HCT116 (cell line): ENCODE measurements at regions not wholly inside any gene's neighbourhood (a gene's known extent, or its start where the extent isn't known, plus 50 kb on each side); places are given as distances from the start of the nearest gene placed in this dataset.

Experiments used
- ATAC-seq: fragments of 200-7000 bp; cut with Tn5 transposase; 2 replicates; pipeline ENCODE4 v1.9.1; 2020; ENCODE audit warnings: mild to moderate bottlenecking, moderate library complexity
- BruUV-seq: library from RNA; stranded (reverse); fragments of 400-500 nt; replicated peaks from 2 replicates; lab custom pipeline; 2021; lab: Mats Ljungman, UMichigan
- CTCF ChIA-PET: fragments of 300-600 bp; sonication (Branson Sonifier 250); formaldehyde crosslinking; loops from one replicate; lab custom pipeline; 2021; ENCODE audit warnings: antibody characterized with exemption; lab: Charles Lee
- POLR2A ChIA-PET: fragments of 300-600, 350-600 bp; sonication (Branson Sonifier 250); formaldehyde crosslinking; loops from one replicate; lab custom pipeline; 2021; ENCODE audit warnings: antibody characterized with exemption; lab: Charles Lee
- RAD21 ChIA-PET, 2 experiments: fragments of 300-600 bp; sonication (Branson Sonifier 250); formaldehyde crosslinking; loops; one replicate each; lab custom pipeline; 2023; ENCODE audit warnings: low total read pairs in 2 of 2; ENCODE audit not compliant: uncharacterized antibody in 2 of 2, unreplicated experiment in 2 of 2, low non-redundant PET in 1 of 2; lab: Charles Lee
- DNase-seq: peaks from one replicate; pipeline ENCODE4 v3.0.0-alpha.2; 2010; ENCODE audit warnings: low read depth, low spot score
- H2AFZ ChIP-seq: fragments of 200-600 bp; shearing (Covaris generic), sonication (generic); 2 replicates; pipeline ENCODE4 v1.6.1; 2017; ENCODE audit warnings: low read depth, mixed run types, mixed read lengths, antibody characterized with exemption, low read length; ENCODE audit not compliant: poor library complexity, severe bottlenecking
- H3K27ac ChIP-seq: 2 replicates; pipeline ENCODE4 v1.5.1; 2012; ENCODE audit warnings: low read depth, low read length
- H3K27me3 ChIP-seq: fragments of 200-600 bp; sonication (generic); 2 replicates; pipeline ENCODE4 v1.6.1; 2016; ENCODE audit warnings: mixed run types, low read length, mixed read lengths; ENCODE audit not compliant: insufficient read depth
- H3K36me3 ChIP-seq, 2 experiments: fragments of 200-500 bp in 1 of 2; fragments of 200-600 bp in 1 of 2; sonication (Bioruptor generic) in 1 of 2; sonication (generic) in 1 of 2; 2 replicates each; pipeline versions ENCODE4 v1.5.1 to v1.6.1; 2014 to 2016; ENCODE audit warnings: low read length in 2 of 2, inconsistent platforms in 1 of 2, mixed read lengths in 1 of 2, mixed run types in 1 of 2; ENCODE audit not compliant: insufficient read depth in 2 of 2, control insufficient read depth in 1 of 2
- H3K4me1 ChIP-seq, 2 experiments: fragments of 200-600 bp in 1 of 2; sonication (generic) in 1 of 2; 2 replicates each; pipeline versions ENCODE4 v1.5.1 to v1.6.1; 2012 to 2017; ENCODE audit warnings: low read length in 2 of 2, inconsistent platforms in 1 of 2, mild to moderate bottlenecking in 1 of 2, mixed read lengths in 1 of 2, mixed run types in 1 of 2, moderate library complexity in 1 of 2; ENCODE audit not compliant: insufficient read depth in 2 of 2, control insufficient read depth in 1 of 2
- H3K4me2 ChIP-seq: fragments of 200-600 bp; sonication (generic); 2 replicates; pipeline ENCODE4 v1.6.1; 2017; ENCODE audit warnings: mixed run types, low read length, mixed read lengths
- H3K4me3 ChIP-seq, 2 experiments: fragments of 200-600 bp in 1 of 2; sonication (generic) in 1 of 2; replicated peaks in 1 of 2; 2 replicates each; pipeline ENCODE4 v1.5.1; 2011 to 2016; ENCODE audit warnings: low read length in 2 of 2, control low read depth in 1 of 2, low read depth in 1 of 2, mild to moderate bottlenecking in 1 of 2, mixed read lengths in 1 of 2, mixed run types in 1 of 2
- H3K79me2 ChIP-seq: fragments of 200-600 bp; sonication (generic); 2 replicates; pipeline ENCODE4 v1.6.1; 2017; ENCODE audit warnings: mild to moderate bottlenecking, mixed run types, low read length, moderate library complexity, mixed read lengths; ENCODE audit not compliant: insufficient read depth
- H3K9ac ChIP-seq: fragments of 200-600 bp; sonication (generic); 2 replicates; pipeline ENCODE4 v1.6.1; 2016; ENCODE audit warnings: low read length, mixed read lengths
- H3K9me2 ChIP-seq: fragments of 200-600 bp; sonication (generic), shearing (Covaris generic); 2 replicates; pipeline ENCODE4 v1.6.1; 2017; ENCODE audit warnings: mixed run types, mild to moderate bottlenecking, moderate library complexity; ENCODE audit not compliant: insufficient read depth
- H3K9me3 ChIP-seq, 2 experiments: fragments of 200-500 bp in 1 of 2; fragments of 200-600 bp in 1 of 2; sonication (Bioruptor generic) in 1 of 2; sonication (generic) in 1 of 2; 2 replicates each; pipeline ENCODE4 v1.6.1; 2014 to 2017; ENCODE audit warnings: low read length in 2 of 2, mixed read lengths in 2 of 2, inconsistent platforms in 1 of 2, low read depth in 1 of 2, mild to moderate bottlenecking in 1 of 2, mixed run types in 1 of 2, moderate library complexity in 1 of 2; ENCODE audit not compliant: control insufficient read depth in 1 of 2, insufficient read depth in 1 of 2
- H4K20me1 ChIP-seq: fragments of 200-600 bp; sonication (generic), shearing (Covaris generic); 2 replicates; pipeline ENCODE4 v1.6.1; 2017; ENCODE audit warnings: mixed run types, mild to moderate bottlenecking, moderate library complexity; ENCODE audit not compliant: insufficient read depth
- CBX3 ChIP-seq: IDR thresholded peaks from 2 replicates; pipeline ENCODE4 v1.6.1; 2012; ENCODE audit warnings: low read depth
- CEBPB ChIP-seq: IDR thresholded peaks from 2 replicates; pipeline ENCODE4 v1.6.1; 2012; ENCODE audit warnings: low read depth
- ELF1 ChIP-seq: IDR thresholded peaks from 2 replicates; pipeline ENCODE4 v1.6.1; 2012; ENCODE audit warnings: low read depth, borderline replicate concordance
- EZH2 ChIP-seq: fragments of 200-600 bp; sonication (generic); IDR thresholded peaks from 2 replicates; pipeline ENCODE4 v1.6.1; 2017; ENCODE audit warnings: antibody characterized with exemption, mixed run types
- EZH2phosphoT487 ChIP-seq: fragments of 200-600 bp; IDR thresholded peaks from 2 replicates; pipeline ENCODE4 v1.6.1; 2018; ENCODE audit warnings: antibody characterized with exemption, borderline replicate concordance
- FOSL1 ChIP-seq: IDR thresholded peaks from 2 replicates; pipeline ENCODE4 v1.6.1; 2012; ENCODE audit warnings: low read depth
- POLR2A ChIP-seq: IDR thresholded peaks from 2 replicates; pipeline ENCODE4 v1.7.0; 2011; ENCODE audit warnings: borderline replicate concordance; ENCODE audit not compliant: insufficient read depth, insufficient read length; ENCODE audit errors: extremely low read depth
- RAD21 ChIP-seq: IDR thresholded peaks from 2 replicates; pipeline ENCODE4 v1.6.1; 2012; ENCODE audit warnings: low read depth, mild to moderate bottlenecking
- SP1 ChIP-seq: IDR thresholded peaks from 2 replicates; pipeline ENCODE4 v1.6.1; 2012; ENCODE audit warnings: low read depth
- SRF ChIP-seq: IDR thresholded peaks from 2 replicates; pipeline ENCODE4 v1.6.1; 2012; ENCODE audit warnings: low read depth
- TCF7L2 ChIP-seq: IDR thresholded peaks from 2 replicates; pipeline ENCODE4 v1.7.0; 2011; ENCODE audit warnings: borderline replicate concordance, inconsistent platforms; ENCODE audit not compliant: insufficient read depth, insufficient read length; ENCODE audit errors: extremely low read depth
- intact Hi-C: fragments of 100-400 bp; cut with micrococcal nuclease; formaldehyde crosslinking; loops from 2 replicates; pipeline ENCODE4 v1.10.0; 2022
- TF ChIP-seq, protein P1 (sequence below): IDR thresholded peaks from 2 replicates; pipeline ENCODE4 v1.6.1; 2012
- TF ChIP-seq, protein P2 (sequence below): IDR thresholded peaks from 2 replicates; pipeline ENCODE4 v1.6.1; 2012
- TF ChIP-seq, protein P3 (sequence below), 3 experiments: fragments of 200-600 bp in 1 of 3; sonication (generic) in 1 of 3; IDR thresholded peaks in 2 of 3; conservative IDR thresholded peaks in 1 of 3; 2 replicates each; pipeline ENCODE4 v1.5.1; 2012 to 2017; ENCODE audit warnings: low read depth in 2 of 3, low read length in 2 of 3, antibody characterized with exemption in 1 of 3, borderline replicate concordance in 1 of 3, control low read depth in 1 of 3, mild to moderate bottlenecking in 1 of 3, mixed read lengths in 1 of 3, mixed run types in 1 of 3, moderate library complexity in 1 of 3; ENCODE audit not compliant: insufficient read depth in 1 of 3

DNA sequence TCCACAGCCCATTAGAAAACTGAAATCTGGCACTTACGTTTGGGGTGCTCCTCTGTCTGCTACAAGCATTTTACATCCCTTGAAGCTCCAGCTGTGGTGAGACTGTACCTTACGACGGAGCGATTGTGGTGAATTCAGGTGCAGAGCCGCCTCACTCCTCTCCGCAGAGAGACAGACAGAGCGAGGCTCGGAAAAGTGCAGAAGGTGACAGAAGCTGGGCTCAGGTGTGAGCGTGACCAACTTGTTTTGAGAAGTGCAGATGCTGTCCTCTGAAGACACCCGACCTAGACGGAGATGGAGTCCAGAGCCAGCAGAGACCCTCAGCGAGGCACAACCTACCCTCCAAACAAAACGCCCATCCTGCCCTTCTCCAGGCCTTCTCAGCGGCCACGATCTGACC, 196.5 kb downstream of the MED10 start:
- no peaks in the 10 kb centered on the region for H4K20me1 ChIP-seq
- TF ChIP-seq POLR2A = no peak
- TF ChIP-seq, protein P1, sequence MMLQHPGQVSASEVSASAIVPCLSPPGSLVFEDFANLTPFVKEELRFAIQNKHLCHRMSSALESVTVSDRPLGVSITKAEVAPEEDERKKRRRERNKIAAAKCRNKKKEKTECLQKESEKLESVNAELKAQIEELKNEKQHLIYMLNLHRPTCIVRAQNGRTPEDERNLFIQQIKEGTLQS = no peak
- TF ChIP-seq EZH2 = no peak
- no peak for TF ChIP-seq CEBPB
- TF ChIP-seq CBX3 = no peak
- TF ChIP-seq, all 23 proteins: peak for 0
- no peaks in the 10 kb centered on the region for H3K9me3 ChIP-seq
- no peak overlapping the region for H3K9ac ChIP-seq
- no peak overlapping the region for H2AFZ ChIP-seq
- no TSS peak for BruUV-seq
- no peaks in the 10 kb centered on the region for H3K4me1 ChIP-seq
- RAD21 ChIA-PET = no interaction called here
- H3K27ac ChIP-seq = no peak overlapping the region
- no peaks in the 10 kb centered on the region for H3K79me2 ChIP-seq
- ATAC-seq (no peak), DNase-seq (no peak)
- intact Hi-C loops = no loop called here
- H3K4me2 ChIP-seq = no peak overlapping the region
- H3K4me3 ChIP-seq = no peak overlapping the region
- CTCF ChIA-PET = no interaction called here
- POLR2A ChIA-PET = no interaction called here
- no peaks in the 10 kb centered on the region; the same call in 1 of the 2 replicates for H3K27me3 ChIP-seq
- no peaks in the 10 kb centered on the region for H3K9me2 ChIP-seq
- no peaks in the 10 kb centered on the region for H3K36me3 ChIP-seq

DNA sequence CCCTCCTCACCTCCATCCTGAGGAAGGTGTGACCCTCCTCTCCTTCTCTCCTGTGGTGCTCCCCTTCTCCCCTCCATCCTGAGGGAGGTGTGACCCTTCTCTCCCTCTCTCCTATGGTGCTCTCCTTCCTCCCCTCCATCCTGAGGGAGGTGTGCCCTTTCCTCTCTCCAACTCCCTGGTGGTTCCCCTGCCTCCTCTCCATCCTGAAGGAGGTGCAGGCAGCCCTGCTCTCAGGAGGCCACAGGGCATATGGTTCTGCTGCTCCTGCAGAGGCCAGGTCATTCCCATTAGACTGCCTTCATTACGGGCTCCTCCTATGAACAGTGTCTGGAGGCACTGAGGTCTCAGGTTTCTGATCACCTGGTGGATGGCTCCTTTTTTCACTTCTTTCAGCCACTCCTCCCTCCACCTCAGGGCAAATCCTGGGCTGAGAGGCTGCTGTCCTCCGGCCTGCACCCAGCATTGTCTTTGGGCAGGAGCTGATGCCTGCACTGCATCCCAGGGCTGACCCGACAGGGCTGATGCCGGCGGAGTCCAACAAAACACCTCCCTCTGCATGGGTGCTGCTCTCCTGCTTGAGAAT, 197.1 kb downstream of the MED10 start:
- TF ChIP-seq SRF (no peak), TCF7L2 (no peak), FOSL1 (no peak), ELF1 (no peak), SP1 (no peak), EZH2phosphoT487 (no peak), RAD21 (no peak)
- TF ChIP-seq, protein P2, sequence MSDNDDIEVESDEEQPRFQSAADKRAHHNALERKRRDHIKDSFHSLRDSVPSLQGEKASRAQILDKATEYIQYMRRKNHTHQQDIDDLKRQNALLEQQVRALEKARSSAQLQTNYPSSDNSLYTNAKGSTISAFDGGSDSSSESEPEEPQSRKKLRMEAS = no peak
- TF ChIP-seq, protein P3, sequence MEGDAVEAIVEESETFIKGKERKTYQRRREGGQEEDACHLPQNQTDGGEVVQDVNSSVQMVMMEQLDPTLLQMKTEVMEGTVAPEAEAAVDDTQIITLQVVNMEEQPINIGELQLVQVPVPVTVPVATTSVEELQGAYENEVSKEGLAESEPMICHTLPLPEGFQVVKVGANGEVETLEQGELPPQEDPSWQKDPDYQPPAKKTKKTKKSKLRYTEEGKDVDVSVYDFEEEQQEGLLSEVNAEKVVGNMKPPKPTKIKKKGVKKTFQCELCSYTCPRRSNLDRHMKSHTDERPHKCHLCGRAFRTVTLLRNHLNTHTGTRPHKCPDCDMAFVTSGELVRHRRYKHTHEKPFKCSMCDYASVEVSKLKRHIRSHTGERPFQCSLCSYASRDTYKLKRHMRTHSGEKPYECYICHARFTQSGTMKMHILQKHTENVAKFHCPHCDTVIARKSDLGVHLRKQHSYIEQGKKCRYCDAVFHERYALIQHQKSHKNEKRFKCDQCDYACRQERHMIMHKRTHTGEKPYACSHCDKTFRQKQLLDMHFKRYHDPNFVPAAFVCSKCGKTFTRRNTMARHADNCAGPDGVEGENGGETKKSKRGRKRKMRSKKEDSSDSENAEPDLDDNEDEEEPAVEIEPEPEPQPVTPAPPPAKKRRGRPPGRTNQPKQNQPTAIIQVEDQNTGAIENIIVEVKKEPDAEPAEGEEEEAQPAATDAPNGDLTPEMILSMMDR (IDR thresholded peaks at IDR 0.05 in 2 of 3, conservative IDR thresholded peaks at IDR 0.05 in 1 of 3; ENCODE audit: borderline replicate concordance in 1 of 3, insufficient read depth in 1 of 3, low read depth in 2 of 3, low read length in 2 of 3) = no peak
- BruUV-seq = no TSS peak
- Histone ChIP-seq H4K20me1 (no peaks in the 10 kb centered on the region), H3K36me3 (no peaks in the 10 kb centered on the region), H3K4me2 (no peak overlapping the region), H3K9ac (no peak overlapping the region), H2AFZ (no peak overlapping the region), H3K9me2 (no peaks in the 10 kb centered on the region), H3K4me3 (no peak overlapping the region), H3K4me1 (no peaks in the 10 kb centered on the region), H3K79me2 (no peaks in the 10 kb centered on the region), H3K9me3 (no peaks in the 10 kb centered on the region), H3K27ac (no peak overlapping the region), H3K27me3 (no peaks in the 10 kb centered on the region; the same call in 1 of the 2 replicates)
- DNase-seq = no peak
- RAD21 ChIA-PET = no interaction called here
- intact Hi-C loops = no loop called here
- POLR2A ChIA-PET = no interaction called here
- CTCF ChIA-PET = no interaction called here
- ATAC-seq = no peak
